IMR-90 (cell line): ENCODE measurements at regions not wholly inside any gene's neighbourhood (a gene's known extent, or its start where the extent isn't known, plus 50 kb on each side); places are given as distances from the start of the nearest gene placed in this dataset.

Experiments
- BHLHE40 ChIP-seq: fragments of 150-350 bp; IDR thresholded peaks from 2 replicates; pipeline ENCODE4 v1.6.1; 2016; ENCODE audit warnings: mild to moderate bottlenecking, low read depth, low read length
- CTCF ChIP-seq: conservative IDR thresholded peaks from 2 replicates; pipeline ENCODE4 v1.5.1; 2012; ENCODE audit warnings: mild to moderate bottlenecking, low read depth, low read length, improper control_type of control experiment
- ELK1 ChIP-seq: fragments of 150-350 bp; IDR thresholded peaks from 2 replicates; pipeline ENCODE4 v1.6.1; 2016; ENCODE audit warnings: low read depth, mild to moderate bottlenecking, low read length, moderate library complexity, borderline replicate concordance
- MAFK ChIP-seq: IDR thresholded peaks from 2 replicates; pipeline ENCODE4 v1.6.1; 2012; ENCODE audit warnings: low read depth, low read length, improper control_type of control experiment
- MXI1 ChIP-seq: IDR thresholded peaks from 2 replicates; pipeline ENCODE4 v1.6.1; 2012; ENCODE audit warnings: low read depth, mild to moderate bottlenecking, low read length, moderate library complexity, borderline replicate concordance
- POLR2A ChIP-seq: IDR thresholded peaks from 2 replicates; pipeline ENCODE4 v1.6.1; 2012; ENCODE audit warnings: mild to moderate bottlenecking, low read depth, low read length
- RAD21 ChIP-seq: IDR thresholded peaks from 2 replicates; pipeline ENCODE4 v1.6.1; 2012; ENCODE audit warnings: low read length, improper control_type of control experiment
- RFX5 ChIP-seq: IDR thresholded peaks from 2 replicates; pipeline ENCODE4 v1.8.0; 2012; ENCODE audit warnings: low read depth, mild to moderate bottlenecking, low read length, moderate library complexity
- USF2 ChIP-seq: fragments of 150-350 bp; IDR thresholded peaks from 2 replicates; pipeline ENCODE4 v1.6.1; 2017; ENCODE audit warnings: mild to moderate bottlenecking, antibody characterized with exemption, low read length, low read depth

GRCh38 chr7:12865593-12865992, 178.2 kb downstream of the ARL4A start:
- TF ChIP-seq CTCF (no peak), RAD21 (no peak), USF2 (no peak), MAFK (no peak), POLR2A (no peak), BHLHE40 (no peak), MXI1 (no peak), RFX5 (no peak), ELK1 (no peak)
